CD4-positive, alpha-beta T cell (primary cell): ENCODE measurements at regions not wholly inside any gene's neighbourhood (a gene's known extent, or its start where the extent isn't known, plus 50 kb on each side); places are given as distances from the start of the nearest gene placed in this dataset.

Experiments used
- ATAC-seq: fragments of 200-7000 bp; cut with Tn5 transposase; one replicate; pipeline ENCODE4 v1.10.0; 2022; ENCODE audit warnings: mild to moderate bottlenecking; ENCODE audit not compliant: poor library complexity
- CTCF ChIA-PET: fragments of 350-600 bp; sonication (Branson Sonifier 250); formaldehyde crosslinking; loops from one replicate; lab custom pipeline; 2021; ENCODE audit warnings: antibody characterized with exemption, inconsistent platforms; lab: Charles Lee
- POLR2A ChIA-PET: fragments of 350-600 bp; sonication (Branson Sonifier 250); formaldehyde crosslinking; loops from one replicate; lab custom pipeline; 2021; ENCODE audit warnings: antibody characterized with exemption, inconsistent platforms; lab: Charles Lee
- DNase-seq, 14 experiments: peaks; one replicate each; pipeline ENCODE4 v3.0.0-alpha.2; 2013 to 2020; ENCODE audit warnings: mixed read lengths in 2 of 14
- H3K27ac ChIP-seq, 2 donors: one replicate each; pipeline versions ENCODE4 v1.5.1 to v1.7.0; 2013; ENCODE audit warnings: low read length in 2 of 2, low read depth in 1 of 2, mild to moderate bottlenecking in 1 of 2
- H3K27me3 ChIP-seq, 2 experiments: 1 replicate in 1 of 2; 2 replicates in 1 of 2; pipeline versions ENCODE4 v1.6.1 to v1.7.0; 2013; ENCODE audit warnings: low read length in 2 of 2, control low read depth in 1 of 2, mild to moderate bottlenecking in 1 of 2, moderate library complexity in 1 of 2; ENCODE audit not compliant: insufficient read depth in 2 of 2, control insufficient read depth in 1 of 2
- H3K36me3 ChIP-seq: one replicate; pipeline ENCODE4 v1.6.1; 2013; ENCODE audit warnings: low read length, control low read depth; ENCODE audit not compliant: insufficient read depth
- H3K4me1 ChIP-seq: one replicate; pipeline ENCODE4 v1.6.1; 2013; ENCODE audit warnings: low read length, control low read depth; ENCODE audit not compliant: insufficient read depth
- H3K4me3 ChIP-seq: one replicate; pipeline ENCODE4 v1.5.1; 2013; ENCODE audit warnings: mild to moderate bottlenecking, low read length, moderate library complexity
- H3K9me3 ChIP-seq, 2 experiments: 1 replicate in 1 of 2; 2 replicates in 1 of 2; pipeline versions ENCODE4 v1.6.1 to v1.7.0; 2013; ENCODE audit warnings: low read length in 2 of 2, mild to moderate bottlenecking in 2 of 2, control low read depth in 1 of 2, moderate library complexity in 1 of 2; ENCODE audit not compliant: control insufficient read depth in 1 of 2, insufficient read depth in 1 of 2
- H3K27ac Mint-ChIP-seq: one replicate; pipeline ENCODE4 v1.8.0; 2020; ENCODE audit warnings: mixed read lengths
- H3K27me3 Mint-ChIP-seq: one replicate; pipeline ENCODE4 v1.8.0; 2021; ENCODE audit warnings: mixed read lengths
- H3K36me3 Mint-ChIP-seq: one replicate; pipeline ENCODE4 v1.8.0; 2021; ENCODE audit warnings: low read depth, mixed read lengths
- H3K4me1 Mint-ChIP-seq: one replicate; pipeline ENCODE4 v1.8.0; 2021; ENCODE audit warnings: low read depth, mixed read lengths
- H3K4me3 Mint-ChIP-seq: one replicate; pipeline ENCODE4 v1.8.0; 2020; ENCODE audit warnings: mild to moderate bottlenecking, mixed read lengths
- H3K9me3 Mint-ChIP-seq: one replicate; pipeline ENCODE4 v1.8.0; 2020; ENCODE audit warnings: mixed read lengths
- CTCF ChIP-seq: fragments of 200-600 bp; IDR thresholded peaks from one replicate; pipeline ENCODE4 v1.8.0; 2022; ENCODE audit warnings: antibody characterized with exemption, mild to moderate bottlenecking
- intact Hi-C, 2 experiments: fragments of 100-400 bp; cut with DNase I in 1 of 2; cut with micrococcal nuclease in 1 of 2; formaldehyde crosslinking; loops; one replicate each; pipeline versions ENCODE4 v1.15.1 to v1.9.0; 2023 to 2025; cut with DNase I, micrococcal nuclease

DNA sequence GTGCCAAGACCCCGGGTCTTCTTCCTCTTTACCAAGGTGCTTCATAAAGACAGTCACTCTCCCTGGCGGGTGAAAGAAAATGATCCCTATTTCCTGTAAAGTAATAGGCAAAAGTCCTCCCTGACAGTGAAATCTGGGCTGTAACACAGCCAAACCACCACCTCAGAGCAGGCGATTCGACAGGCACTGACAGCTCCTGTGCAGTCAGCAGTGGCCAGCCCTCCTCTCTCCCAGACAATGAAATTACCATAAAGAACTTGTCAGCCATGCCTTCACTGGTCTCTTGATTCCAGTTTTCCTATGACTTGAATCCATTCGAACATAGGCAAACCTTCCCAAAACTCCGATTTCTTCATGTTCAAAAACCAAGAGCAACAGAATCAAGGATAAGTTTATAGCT, 492.2 kb upstream of the DAB1 start:
- no peak for TF ChIP-seq CTCF
- H3K27me3 Mint-ChIP-seq, result peaks cover 4% of the 10 kb centered on the region
- POLR2A ChIA-PET, result interaction anchor here (0.7 kb wide), 1 partner anchor 37 kb away, joined by 4 read pairs; no protein-coding TSS in a partner anchor

DNA sequence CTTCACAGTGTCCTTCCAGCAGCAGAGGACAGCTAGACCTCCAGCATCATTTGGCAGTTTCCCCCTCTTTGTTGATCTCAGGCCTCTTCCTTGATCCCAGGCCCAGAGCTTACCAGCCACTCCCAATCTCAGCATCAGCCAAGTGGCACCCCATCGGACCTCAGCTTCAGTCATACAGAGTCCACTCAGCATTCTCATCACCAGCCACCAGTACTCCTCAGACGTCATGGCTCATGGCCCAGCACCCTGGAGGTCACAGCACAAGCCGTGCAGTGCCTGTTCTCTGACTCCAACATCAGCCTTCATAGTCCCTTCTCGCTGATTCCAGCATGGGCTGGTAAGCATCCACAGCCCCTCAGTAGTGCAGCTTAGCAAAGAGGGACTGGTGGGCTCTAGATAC, 487.6 kb upstream of the DAB1 start:
- Mint-ChIP-seq H3K4me1 (no peaks in the 10 kb centered on the region), H3K27me3 (peaks cover 4% of the 10 kb centered on the region), H3K9me3 (peaks cover 3% of the 10 kb centered on the region), H3K36me3 (no peaks in the 10 kb centered on the region), H3K4me3 (no peak overlapping the region), H3K27ac (no peak overlapping the region)
- Histone ChIP-seq H3K27me3 (no peaks in the 10 kb centered on the region), H3K9me3 (no peaks in the 10 kb centered on the region), H3K27ac (no peak overlapping the region), H3K36me3 (no peaks in the 10 kb centered on the region), H3K4me3 (no peak overlapping the region), H3K4me1 (no peaks in the 10 kb centered on the region)
- intact Hi-C loops, result no loop called here
- DNase-seq (no peak), ATAC-seq (no peak)
- TF ChIP-seq CTCF, result no peak
- ChIA-PET CTCF (no interaction called here), POLR2A (no interaction called here)

More for the DNA sequence above, 492.2 kb upstream of the DAB1 start:
- Mint-ChIP-seq H3K9me3 (peaks cover 3% of the 10 kb centered on the region), H3K4me3 (no peak overlapping the region), H3K4me1 (no peaks in the 10 kb centered on the region), H3K36me3 (no peaks in the 10 kb centered on the region), H3K27ac (no peak overlapping the region)
- intact Hi-C loops, result no loop called here
- ATAC-seq (no peak), DNase-seq (no peak)
- no peaks in the 10 kb centered on the region for H3K36me3 ChIP-seq
- H3K4me3 ChIP-seq, result no peak overlapping the region
- CTCF ChIA-PET, result no interaction called here
- H3K9me3 ChIP-seq, result no peaks in the 10 kb centered on the region
- H3K27me3 ChIP-seq, result no peaks in the 10 kb centered on the region
- no peak overlapping the region for H3K27ac ChIP-seq
- H3K4me1 ChIP-seq, result no peaks in the 10 kb centered on the region

GRCh38 chr1:57910782-57911181, 486.9 kb upstream of the DAB1 start:
- Histone ChIP-seq H3K9me3 (no peaks in the 10 kb centered on the region), H3K27ac (no peak overlapping the region), H3K36me3 (no peaks in the 10 kb centered on the region), H3K27me3 (no peaks in the 10 kb centered on the region), H3K4me3 (no peak overlapping the region), H3K4me1 (no peaks in the 10 kb centered on the region)
- CTCF ChIA-PET, result no interaction called here
- no peak overlapping the region for H3K27ac Mint-ChIP-seq
- intact Hi-C loops, result no loop called here
- peaks cover 4% of the 10 kb centered on the region for H3K27me3 Mint-ChIP-seq
- no peak for ATAC-seq
- H3K36me3 Mint-ChIP-seq, result no peaks in the 10 kb centered on the region
- H3K4me3 Mint-ChIP-seq, result no peak overlapping the region
- no peak for DNase-seq
- no peak for TF ChIP-seq CTCF
- peaks cover 3% of the 10 kb centered on the region for H3K9me3 Mint-ChIP-seq
- no peaks in the 10 kb centered on the region for H3K4me1 Mint-ChIP-seq
- POLR2A ChIA-PET, result no interaction called here
